ENCODE measurements at regions not wholly inside any gene's neighbourhood (a gene's known extent, or its start where the extent isn't known, plus 50 kb on each side); places are given as distances from the start of the nearest gene placed in this dataset.

DNA sequence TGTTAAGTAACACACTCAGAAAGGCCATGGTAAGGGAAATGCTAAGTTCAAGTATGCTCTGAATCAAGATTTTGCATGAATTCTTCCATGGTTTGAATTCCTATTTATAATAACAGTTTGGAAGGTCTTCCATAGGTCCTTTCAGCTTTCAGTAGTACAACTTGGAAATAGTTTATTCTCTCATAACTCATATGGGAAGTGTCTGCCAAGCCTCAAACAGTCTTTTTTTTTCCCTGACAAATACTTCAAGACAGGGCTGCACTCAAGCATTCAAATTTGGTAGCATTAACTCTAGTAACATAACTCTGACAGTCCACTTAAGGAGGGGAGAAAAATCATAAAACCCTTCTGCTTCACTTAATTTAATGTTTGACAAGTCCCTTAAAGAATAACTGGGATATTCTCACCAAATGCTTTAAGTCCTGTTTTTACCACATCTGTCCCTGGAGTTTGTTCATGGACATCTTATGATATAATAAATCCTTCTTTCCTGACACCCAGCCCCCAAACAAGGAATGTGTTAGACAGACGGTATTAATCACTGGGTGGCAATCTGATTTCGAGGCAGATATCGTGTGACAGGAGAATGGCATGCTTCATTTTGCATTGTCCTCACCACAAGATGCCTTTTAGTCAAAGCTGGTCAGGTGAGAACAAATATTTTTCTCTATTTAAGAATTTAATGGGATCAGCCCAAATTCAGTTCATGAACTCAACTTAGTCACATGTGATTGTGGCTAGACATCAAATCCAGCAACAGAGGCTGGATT lies 165.7 kb downstream of the BMP4 start:
- no peak overlapping the region for H3K4me3 ChIP-seq (ENCODE audit: insufficient read depth, low read length, poor library complexity, severe bottlenecking)
- H4K20me1 ChIP-seq (ENCODE audit: low read depth, low read length) = no peaks in the 10 kb centered on the region
- no peaks in the 10 kb centered on the region for H3K79me2 ChIP-seq (ENCODE audit: insufficient read depth, low read length)
- H3K36me3 ChIP-seq (ENCODE audit: low read length) = no peaks in the 10 kb centered on the region
- no peaks in the 10 kb centered on the region for H3F3A ChIP-seq (ENCODE audit: insufficient read depth)
- no peak overlapping the region for H2AFZ ChIP-seq (ENCODE audit: low read depth, low read length, severe bottlenecking)
- no peak overlapping the region for H3K9ac ChIP-seq (ENCODE audit: low read length)
- no peak for TF ChIP-seq EZH2phosphoT487 (conservative IDR thresholded peaks at IDR 0.05; ENCODE audit: low read length)
- no peak for TF ChIP-seq CTCF (IDR thresholded peaks at IDR 0.05; ENCODE audit: insufficient read depth, low read length, poor library complexity, severe bottlenecking)
- no peaks in the 10 kb centered on the region for H3K9me2 ChIP-seq (replicated peaks; ENCODE audit: insufficient read depth, low read length)
- no peaks in the 10 kb centered on the region for H3K27me3 ChIP-seq (ENCODE audit: low read length)
- H3K9me3 ChIP-seq (ENCODE audit: insufficient read depth, low read length) = no peaks in the 10 kb centered on the region
- no peak overlapping the region for H3K4me2 ChIP-seq (ENCODE audit: low read depth, low read length, poor library complexity, severe bottlenecking)
- no peak overlapping the region for H3K27ac ChIP-seq (ENCODE audit: low read depth, low read length)

DNA sequence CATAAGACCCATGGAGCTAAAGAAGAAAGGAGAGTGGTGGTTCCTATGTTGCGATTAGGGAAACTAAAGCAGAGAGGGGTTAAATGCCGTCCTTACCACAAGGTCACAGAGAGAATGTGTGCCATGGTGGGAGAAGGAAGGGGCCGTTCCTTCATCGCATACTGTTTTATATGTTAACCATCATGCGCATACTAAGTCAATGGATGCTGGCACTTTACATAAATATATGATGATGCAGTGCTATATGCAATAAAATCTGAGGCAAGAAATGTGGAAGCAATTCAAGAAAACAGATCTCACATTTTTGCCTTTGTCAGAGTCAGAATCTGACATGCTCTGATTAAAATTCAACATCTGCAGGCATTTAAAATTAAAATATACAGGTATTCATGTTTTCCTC lies 168.1 kb downstream of the BMP4 start:
- Histone ChIP-seq H3F3A (ENCODE audit: insufficient read depth) (no peaks in the 10 kb centered on the region), H3K36me3 (ENCODE audit: low read length) (no peaks in the 10 kb centered on the region), H3K27me3 (ENCODE audit: low read length) (no peaks in the 10 kb centered on the region), H3K9me3 (ENCODE audit: insufficient read depth, low read length) (peaks cover 6% of the 10 kb centered on the region; the same call in 1 of the 2 replicates), H4K20me1 (ENCODE audit: low read depth, low read length) (no peaks in the 10 kb centered on the region), H3K79me2 (ENCODE audit: insufficient read depth, low read length) (no peaks in the 10 kb centered on the region), H3K4me3 (ENCODE audit: insufficient read depth, low read length, poor library complexity, severe bottlenecking) (no peak overlapping the region), H3K9ac (ENCODE audit: low read length) (no peak overlapping the region), H2AFZ (ENCODE audit: low read depth, low read length, severe bottlenecking) (no peak overlapping the region), H3K4me2 (ENCODE audit: low read depth, low read length, poor library complexity, severe bottlenecking) (no peak overlapping the region), H3K27ac (ENCODE audit: low read depth, low read length) (no peak overlapping the region), H3K9me2 (replicated peaks; ENCODE audit: insufficient read depth, low read length) (0 out of 2 replicates have a peak, but pooled peaks cover 3% of the 10 kb centered on the region)
- TF ChIP-seq EZH2phosphoT487 (conservative IDR thresholded peaks at IDR 0.05; ENCODE audit: low read length) (no peak), CTCF (IDR thresholded peaks at IDR 0.05; ENCODE audit: insufficient read depth, low read length, poor library complexity, severe bottlenecking) (no peak)

- Histone ChIP-seq H2AFZ (ENCODE audit: low read depth, low read length, severe bottlenecking) (no peak overlapping the region), H4K20me1 (ENCODE audit: low read depth, low read length) (no peaks in the 10 kb centered on the region), H3K9me3 (ENCODE audit: insufficient read depth, low read length) (peaks cover 6% of the 10 kb centered on the region; the same call in 1 of the 2 replicates), H3K36me3 (ENCODE audit: low read length) (no peaks in the 10 kb centered on the region), H3K9ac (ENCODE audit: low read length) (no peak overlapping the region), H3K4me2 (ENCODE audit: low read depth, low read length, poor library complexity, severe bottlenecking) (no peak overlapping the region), H3K9me2 (replicated peaks; ENCODE audit: insufficient read depth, low read length) (0 out of 2 replicates have a peak, but pooled peaks cover 3% of the 10 kb centered on the region), H3K27ac (ENCODE audit: low read depth, low read length) (no peak overlapping the region), H3K27me3 (ENCODE audit: low read length) (no peaks in the 10 kb centered on the region), H3F3A (ENCODE audit: insufficient read depth) (no peaks in the 10 kb centered on the region), H3K79me2 (ENCODE audit: insufficient read depth, low read length) (no peaks in the 10 kb centered on the region), H3K4me3 (ENCODE audit: insufficient read depth, low read length, poor library complexity, severe bottlenecking) (no peak overlapping the region)
- TF ChIP-seq EZH2phosphoT487 (conservative IDR thresholded peaks at IDR 0.05; ENCODE audit: low read length) (no peak), CTCF (IDR thresholded peaks at IDR 0.05; ENCODE audit: insufficient read depth, low read length, poor library complexity, severe bottlenecking) (no peak)
Measured at GRCh38 chr14:53786045-53786444, 170.6 kb downstream of the BMP4 start.

Data from SU-DHL-6 (cell line).